GOT3 (cell line): ENCODE measurements at regions not wholly inside any gene's neighbourhood (a gene's known extent, or its start where the extent isn't known, plus 50 kb on each side); places are given as distances from the start of the nearest gene placed in this dataset.
"Not testable (repeated sequence)": the region's sequence is repeated elsewhere in the genome, so short reads cannot be mapped to it uniquely, and the experiment has no call there.

ENCODE experiments used
- DNase-seq: peaks from one replicate; lab custom pipeline; 2025; ENCODE audit warnings: mixed read lengths; lab: John Stamatoyannopoulos, UW

- no peak for DNase-seq
Observed at GRCh38 chr1:194705123-194705854, 1518.9 kb upstream of the B3GALT2 start.

GRCh38 chr1:194698908-194699318 lies 1512.5 kb upstream of the B3GALT2 start:
- DNase-seq = no peak

GRCh38 chr1:194693244-194693643 lies 1506.8 kb upstream of the B3GALT2 start:
- DNase-seq = no peak

GRCh38 chr1:194684636-194685035 lies 1498.2 kb upstream of the B3GALT2 start:
- DNase-seq = no peak

GRCh38 chr1:194658090-194658439 lies 1471.7 kb upstream of the B3GALT2 start:
- DNase-seq = no peak

GRCh38 chr1:194654956-194655355 lies 1468.5 kb upstream of the B3GALT2 start:
- no peak for DNase-seq

GRCh38 chr1:194653385-194653784 lies 1467.0 kb upstream of the B3GALT2 start:
- DNase-seq = no peak

GRCh38 chr1:194647118-194647517 lies 1460.7 kb upstream of the B3GALT2 start:
- DNase-seq = no peak

- DNase-seq = no peak
Observed at GRCh38 chr1:194644528-194644927, 1458.1 kb upstream of the B3GALT2 start.

GRCh38 chr1:194640322-194640721 lies 1453.9 kb upstream of the B3GALT2 start:
- DNase-seq = no peak

- DNase-seq = no peak
Observed at GRCh38 chr1:194629011-194629410, 1442.6 kb upstream of the B3GALT2 start.

GRCh38 chr1:194624833-194625232 lies 1438.4 kb upstream of the B3GALT2 start:
- no peak for DNase-seq

- DNase-seq = no peak
Observed at GRCh38 chr1:194618101-194618500, 1431.7 kb upstream of the B3GALT2 start.

GRCh38 chr1:194617272-194617671 lies 1430.9 kb upstream of the B3GALT2 start:
- not testable (repeated sequence) for DNase-seq

- no peak for DNase-seq
Observed at GRCh38 chr1:194616835-194617234, 1430.4 kb upstream of the B3GALT2 start.

GRCh38 chr1:194602184-194602583 lies 1415.8 kb upstream of the B3GALT2 start:
- no peak for DNase-seq

GRCh38 chr1:194600716-194601115 lies 1414.3 kb upstream of the B3GALT2 start:
- DNase-seq = no peak

- DNase-seq = no peak
Observed at GRCh38 chr1:194598098-194598497, 1411.7 kb upstream of the B3GALT2 start.

- no peak for DNase-seq
Observed at GRCh38 chr1:194586302-194586701, 1399.9 kb upstream of the B3GALT2 start.

- DNase-seq = no peak
Observed at GRCh38 chr1:194584052-194584451, 1397.6 kb upstream of the B3GALT2 start.

GRCh38 chr1:194570476-194570875 lies 1384.1 kb upstream of the B3GALT2 start:
- no peak for DNase-seq

GRCh38 chr1:194568610-194569009 lies 1382.2 kb upstream of the B3GALT2 start:
- no peak for DNase-seq

- no peak for DNase-seq
Observed at GRCh38 chr1:194548071-194548470, 1361.7 kb upstream of the B3GALT2 start.

- DNase-seq = no peak
Observed at GRCh38 chr1:194544012-194544411, 1357.6 kb upstream of the B3GALT2 start.
